Hepatocyte (in vitro differentiated cells): ENCODE measurements at regions not wholly inside any gene's neighbourhood (a gene's known extent, or its start where the extent isn't known, plus 50 kb on each side); places are given as distances from the start of the nearest gene placed in this dataset.
A peak's percentile ranks its signal among the peaks of the same experiment; 100 is the strongest.
"Not testable (repeated sequence)": the region's sequence is repeated elsewhere in the genome, so short reads cannot be mapped to it uniquely, and the experiment has no call there.

Experiments
- DNase-seq: peaks from one replicate; pipeline ENCODE4 v3.0.0-alpha.2; 2016; ENCODE audit warnings: low spot score
- H2AFZ ChIP-seq: fragments of 200-600 bp; sonication (generic); 2 replicates; pipeline ENCODE4 v1.6.0; 2016; ENCODE audit warnings: antibody characterized with exemption, mild to moderate bottlenecking
- H3K27ac ChIP-seq: fragments of 200-600 bp; sonication (generic); 2 replicates; pipeline ENCODE4 v1.5.1; 2016; ENCODE audit warnings: mild to moderate bottlenecking
- H3K27me3 ChIP-seq: fragments of 200-600 bp; sonication (generic); 2 replicates; pipeline ENCODE4 v1.6.1; 2016
- H3K36me3 ChIP-seq: fragments of 200-600 bp; sonication (generic); replicated peaks from 2 replicates; pipeline ENCODE4 v1.5.1; 2016; ENCODE audit warnings: low read depth; ENCODE audit not compliant: insufficient read depth
- H3K4me1 ChIP-seq: fragments of 200-600 bp; sonication (generic); 2 replicates; pipeline ENCODE4 v1.5.1; 2016; ENCODE audit warnings: mild to moderate bottlenecking, moderate library complexity; ENCODE audit not compliant: insufficient read depth
- H3K4me2 ChIP-seq: fragments of 200-600 bp; sonication (generic); 2 replicates; pipeline ENCODE4 v1.6.0; 2016
- H3K4me3 ChIP-seq: fragments of 200-600 bp; sonication (generic); 2 replicates; pipeline ENCODE4 v1.5.1; 2016; ENCODE audit warnings: mild to moderate bottlenecking
- H3K79me2 ChIP-seq: fragments of 200-600 bp; sonication (generic); 2 replicates; pipeline ENCODE4 v1.6.0; 2017; ENCODE audit warnings: mild to moderate bottlenecking
- H3K9me2 ChIP-seq: fragments of 200-600 bp; sonication (generic); replicated peaks from 2 replicates; pipeline ENCODE4 v1.6.0; 2017; ENCODE audit warnings: mild to moderate bottlenecking; ENCODE audit not compliant: insufficient read depth
- H3K9me3 ChIP-seq: fragments of 200-600 bp; sonication (generic); 2 replicates; pipeline ENCODE4 v1.5.1; 2016; ENCODE audit warnings: low read depth, mild to moderate bottlenecking
- H4K20me1 ChIP-seq: fragments of 200-600 bp; sonication (generic); 2 replicates; pipeline ENCODE4 v1.6.0; 2016; ENCODE audit warnings: mild to moderate bottlenecking; ENCODE audit not compliant: insufficient read depth, poor library complexity, severe bottlenecking
- CTCF ChIP-seq: fragments of 200-600 bp; sonication (generic); IDR thresholded peaks from 2 replicates; pipeline ENCODE4 v1.5.1; 2016; ENCODE audit warnings: antibody characterized with exemption, mild to moderate bottlenecking; ENCODE audit not compliant: poor library complexity
- EZH2 ChIP-seq: fragments of 200-600 bp; sonication (generic); IDR thresholded peaks from 2 replicates; pipeline ENCODE4 v1.6.1; 2016; ENCODE audit warnings: antibody characterized with exemption, mild to moderate bottlenecking, borderline replicate concordance
- EZH2phosphoT487 ChIP-seq: fragments of 200-600 bp; sonication (generic); IDR thresholded peaks from one replicate; pipeline ENCODE4 v1.6.1; 2018; ENCODE audit warnings: antibody characterized with exemption, mild to moderate bottlenecking, low read depth, moderate library complexity; ENCODE audit not compliant: unreplicated experiment, severe bottlenecking
- WGBS: methylation state at CpG from one replicate; pipeline ENCODE4 v1.1.6; 2016; ENCODE audit warnings: low lambda C conversion rate; ENCODE audit errors: missing lambda C conversion rate; 5-methylcytosine and 5-hydroxymethylcytosine counted together

- no peak overlapping the region for H3K27ac ChIP-seq
- WGBS: 76% methylated on average over 25 of the region's 25 CpGs
- H3K36me3 ChIP-seq: no peaks in the 10 kb centered on the region
- no peak overlapping the region for H2AFZ ChIP-seq
- H4K20me1 ChIP-seq: no peaks in the 10 kb centered on the region
- no peaks in the 10 kb centered on the region for H3K4me1 ChIP-seq
- no peaks in the 10 kb centered on the region for H3K27me3 ChIP-seq
- H3K4me2 ChIP-seq: peak overlapping the region; percentile 49
- no peaks in the 10 kb centered on the region for H3K9me3 ChIP-seq
- H3K9me2 ChIP-seq: no peaks in the 10 kb centered on the region
- DNase-seq: peak; percentile 48
- TF ChIP-seq CTCF (no peak), EZH2phosphoT487 (no peak), EZH2 (no peak)
- H3K4me3 ChIP-seq: no peak overlapping the region
- H3K79me2 ChIP-seq: no peaks in the 10 kb centered on the region
Measured at GRCh38 chrX:989959-990510, 222.4 kb downstream of the CRLF2 start.

GRCh38 chrX:988530-988929 is 223.9 kb downstream of the CRLF2 start:
- not testable (repeated sequence) for H3K36me3 ChIP-seq, H3K27me3 ChIP-seq, H3K9me2 ChIP-seq, H3K4me2 ChIP-seq, H3K4me3 ChIP-seq, H4K20me1 ChIP-seq, H3K27ac ChIP-seq, H2AFZ ChIP-seq, H3K4me1 ChIP-seq, H3K9me3 ChIP-seq, DNase-seq, H3K79me2 ChIP-seq
- WGBS: 85% methylated on average over 6 of the region's 6 CpGs

GRCh38 chrX:981791-982626 is 230.4 kb downstream of the CRLF2 start:
- no peak for TF ChIP-seq CTCF
- no peak for TF ChIP-seq EZH2phosphoT487
- no peak for TF ChIP-seq EZH2
- H3K9me2 ChIP-seq: no peaks in the 10 kb centered on the region
- H3K27ac ChIP-seq: peak overlapping the region; percentile 8
- peaks cover 6% of the 10 kb centered on the region for H3K27me3 ChIP-seq
- no peak for DNase-seq
- H3K4me1 ChIP-seq: no peaks in the 10 kb centered on the region
- H3K4me3 ChIP-seq: no peak overlapping the region
- H3K36me3 ChIP-seq: no peaks in the 10 kb centered on the region
- H2AFZ ChIP-seq: no peak overlapping the region
- WGBS: 17% methylated on average over 19 of the region's 20 CpGs
- peak overlapping the region; percentile 17 for H3K4me2 ChIP-seq
- H4K20me1 ChIP-seq: no peaks in the 10 kb centered on the region
- no peaks in the 10 kb centered on the region for H3K79me2 ChIP-seq
- H3K9me3 ChIP-seq: no peaks in the 10 kb centered on the region

GRCh38 chrX:980587-981235 is 231.7 kb downstream of the CRLF2 start:
- no CpG with 5 or more reads among the region's 7 CpGs for WGBS

GRCh38 chrX:979127-979526 is 233.3 kb downstream of the CRLF2 start:
- not testable (repeated sequence) for H4K20me1 ChIP-seq, H3K4me3 ChIP-seq, H3K9me2 ChIP-seq, H2AFZ ChIP-seq, H3K79me2 ChIP-seq, H3K9me3 ChIP-seq, H3K4me1 ChIP-seq, H3K36me3 ChIP-seq, H3K4me2 ChIP-seq, DNase-seq, H3K27me3 ChIP-seq
- 96% methylated on average over 18 of the region's 18 CpGs for WGBS
- H3K27ac ChIP-seq: peak overlapping the region; percentile 12

More at GRCh38 chrX:980587-981235, 231.7 kb downstream of the CRLF2 start:
- no peaks in the 10 kb centered on the region for H3K9me3 ChIP-seq
- H4K20me1 ChIP-seq: no peaks in the 10 kb centered on the region
- no peaks in the 10 kb centered on the region for H3K9me2 ChIP-seq
- H3K27me3 ChIP-seq: peaks cover 6% of the 10 kb centered on the region
- no peak overlapping the region for H3K4me2 ChIP-seq
- DNase-seq: no peak
- no peaks in the 10 kb centered on the region for H3K4me1 ChIP-seq
- H3K27ac ChIP-seq: peak overlapping the region; percentile 51
- TF ChIP-seq CTCF (no peak), EZH2 (no peak), EZH2phosphoT487 (no peak)
- H3K79me2 ChIP-seq: no peaks in the 10 kb centered on the region
- no peak overlapping the region for H2AFZ ChIP-seq
- H3K36me3 ChIP-seq: no peaks in the 10 kb centered on the region
- H3K4me3 ChIP-seq: no peak overlapping the region
